Sigmoid colon (tissue), 6 donors: ENCODE measurements at regions not wholly inside any gene's neighbourhood (a gene's known extent, or its start where the extent isn't known, plus 50 kb on each side); places are given as distances from the start of the nearest gene placed in this dataset.

ENCODE experiments used
- DNase-seq: peaks from one replicate; pipeline ENCODE4 v3.0.0-alpha.2; 2019
- H3K27ac ChIP-seq, 4 donors: fragments of 200-600 bp; sonication (generic); one replicate each; pipeline ENCODE4 v1.5.1; 2016 to 2019; ENCODE audit warnings: mild to moderate bottlenecking in 1 of 4
- H3K27me3 ChIP-seq, 3 donors: fragments of 200-600 bp; sonication (generic); one replicate each; pipeline ENCODE4 v1.5.1; 2019; ENCODE audit warnings: mild to moderate bottlenecking in 1 of 3
- H3K36me3 ChIP-seq, 4 donors: fragments of 200-600 bp; sonication (generic); one replicate each; pipeline ENCODE4 v1.5.1; 2016 to 2019
- H3K4me1 ChIP-seq, 4 donors: fragments of 200-600 bp; sonication (generic); one replicate each; pipeline ENCODE4 v1.5.1; 2017 to 2019
- H3K4me3 ChIP-seq, 4 donors: fragments of 200-600 bp; sonication (generic); one replicate each; pipeline ENCODE4 v1.5.1; 2017 to 2019; ENCODE audit warnings: mild to moderate bottlenecking in 2 of 4, moderate library complexity in 1 of 4
- H3K9me3 ChIP-seq, 4 donors: fragments of 200-600 bp in 3 of 4; sonication (generic) in 3 of 4; one replicate each; pipeline versions ENCODE4 v1.5.1 to v1.6.1; 2013 to 2019
- EP300 ChIP-seq, 4 donors: sonication (generic); formaldehyde crosslinking; IDR thresholded peaks; one replicate each; pipeline ENCODE4 v1.6.1; 2017; ENCODE audit warnings: antibody characterized with exemption in 4 of 4
- POLR2A ChIP-seq, 2 donors: fragments of 450-650 bp; IDR thresholded peaks; one replicate each; pipeline ENCODE4 v1.6.1; 2016; ENCODE audit warnings: antibody characterized with exemption in 2 of 2, mild to moderate bottlenecking in 2 of 2, moderate library complexity in 2 of 2
- POLR2AphosphoS5 ChIP-seq, 4 donors: sonication (generic); formaldehyde crosslinking; IDR thresholded peaks; one replicate each; pipeline ENCODE4 v1.6.1; 2017; ENCODE audit warnings: antibody characterized with exemption in 4 of 4
- WGBS, 2 donors: extraction: QIAGEN DNeasy Blood & Tissue Kit; methylation state at CpG; one replicate each; pipeline ENCODE4 v1.1.7; 2013; 5-methylcytosine and 5-hydroxymethylcytosine counted together
- intact Hi-C: fragments of 100-400 bp; cut with DNase I; formaldehyde crosslinking; loops from one replicate; pipeline ENCODE4 v1.15.1; 2023
- TF ChIP-seq, protein P1 (sequence below), 4 experiments: fragments of 450-650 bp in 3 of 4; fragments of 200-600 bp in 1 of 4; IDR thresholded peaks; one replicate each; pipeline ENCODE4 v1.5.1; 2016 to 2019; ENCODE audit warnings: antibody characterized with exemption in 4 of 4, mild to moderate bottlenecking in 3 of 4, moderate library complexity in 2 of 4
- donor health status: healthy with polysubstance abuse.
- donor health status: healthy.

DNA sequence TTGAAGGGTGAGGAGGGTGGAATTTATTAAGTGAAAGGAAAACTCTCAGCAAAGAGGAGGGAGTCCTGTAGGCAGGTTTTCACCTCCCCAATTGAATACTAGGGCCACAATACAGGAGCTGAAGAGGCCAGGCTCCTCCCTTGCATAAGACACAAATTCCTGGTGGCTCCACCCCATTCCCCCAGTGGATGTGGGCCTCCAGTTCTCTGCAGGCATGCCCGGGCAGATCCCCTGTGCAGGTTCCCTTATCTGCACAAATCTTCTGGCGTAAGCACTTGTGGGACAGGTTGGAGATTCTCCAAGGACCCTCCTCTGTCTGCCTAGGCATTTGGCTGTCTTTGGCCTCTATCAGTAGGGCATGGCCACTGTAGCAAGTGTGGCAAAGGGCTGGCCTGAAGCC is 847.1 kb upstream of the MBL2 start:
- no peak overlapping the region for H3K4me3 ChIP-seq
- no peak for DNase-seq
- intact Hi-C loops = no loop called here
- no peak overlapping the region for H3K27ac ChIP-seq
- no peaks in the 10 kb centered on the region for H3K36me3 ChIP-seq
- no peaks in the 10 kb centered on the region for H3K27me3 ChIP-seq
- no peak for TF ChIP-seq POLR2A (IDR thresholded peaks at IDR 0.05)
- TF ChIP-seq POLR2AphosphoS5 (IDR thresholded peaks at IDR 0.05) = no peak
- TF ChIP-seq EP300 (IDR thresholded peaks at IDR 0.05) = no peak
- TF ChIP-seq, protein P1, sequence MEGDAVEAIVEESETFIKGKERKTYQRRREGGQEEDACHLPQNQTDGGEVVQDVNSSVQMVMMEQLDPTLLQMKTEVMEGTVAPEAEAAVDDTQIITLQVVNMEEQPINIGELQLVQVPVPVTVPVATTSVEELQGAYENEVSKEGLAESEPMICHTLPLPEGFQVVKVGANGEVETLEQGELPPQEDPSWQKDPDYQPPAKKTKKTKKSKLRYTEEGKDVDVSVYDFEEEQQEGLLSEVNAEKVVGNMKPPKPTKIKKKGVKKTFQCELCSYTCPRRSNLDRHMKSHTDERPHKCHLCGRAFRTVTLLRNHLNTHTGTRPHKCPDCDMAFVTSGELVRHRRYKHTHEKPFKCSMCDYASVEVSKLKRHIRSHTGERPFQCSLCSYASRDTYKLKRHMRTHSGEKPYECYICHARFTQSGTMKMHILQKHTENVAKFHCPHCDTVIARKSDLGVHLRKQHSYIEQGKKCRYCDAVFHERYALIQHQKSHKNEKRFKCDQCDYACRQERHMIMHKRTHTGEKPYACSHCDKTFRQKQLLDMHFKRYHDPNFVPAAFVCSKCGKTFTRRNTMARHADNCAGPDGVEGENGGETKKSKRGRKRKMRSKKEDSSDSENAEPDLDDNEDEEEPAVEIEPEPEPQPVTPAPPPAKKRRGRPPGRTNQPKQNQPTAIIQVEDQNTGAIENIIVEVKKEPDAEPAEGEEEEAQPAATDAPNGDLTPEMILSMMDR (IDR thresholded peaks at IDR 0.05) = no peak
- no peaks in the 10 kb centered on the region for H3K4me1 ChIP-seq
- 91% methylated on average over 2 of the region's 2 CpGs for WGBS, 2 donors
- H3K9me3 ChIP-seq = no peaks in the 10 kb centered on the region

DNA sequence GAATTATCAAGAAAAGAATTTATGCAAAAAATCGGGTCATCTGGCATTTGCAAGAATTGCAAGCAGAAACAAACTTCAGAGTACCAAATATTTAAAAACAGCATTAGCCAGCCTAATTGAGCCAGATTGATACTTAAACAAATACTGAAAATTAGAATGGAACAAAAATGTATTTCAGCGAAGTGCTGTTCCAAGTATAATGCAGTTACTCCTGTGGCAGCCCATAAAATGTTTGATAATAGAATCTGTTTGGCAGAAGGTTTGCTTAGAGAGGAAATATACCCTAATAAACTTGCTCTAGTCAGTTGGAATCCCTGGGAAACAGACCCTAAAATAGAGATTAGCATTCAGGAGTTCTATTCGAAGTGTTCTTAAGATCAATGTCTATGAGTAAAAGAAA is 835.1 kb upstream of the MBL2 start:
- no peak for DNase-seq
- Histone ChIP-seq H3K27me3 (no peaks in the 10 kb centered on the region), H3K36me3 (no peaks in the 10 kb centered on the region), H3K4me3 (no peak overlapping the region), H3K9me3 (no peaks in the 10 kb centered on the region), H3K4me1 (no peaks in the 10 kb centered on the region), H3K27ac (no peak overlapping the region)
- WGBS, 2 donors = 13 to 52% methylated on average over 3 of the region's 3 CpGs
- intact Hi-C loops = no loop called here
- no peak for TF ChIP-seq POLR2AphosphoS5 (IDR thresholded peaks at IDR 0.05)
- TF ChIP-seq POLR2A (IDR thresholded peaks at IDR 0.05) = no peak
- TF ChIP-seq, protein P1 (IDR thresholded peaks at IDR 0.05) = no peak
- TF ChIP-seq EP300 (IDR thresholded peaks at IDR 0.05) = no peak

DNA sequence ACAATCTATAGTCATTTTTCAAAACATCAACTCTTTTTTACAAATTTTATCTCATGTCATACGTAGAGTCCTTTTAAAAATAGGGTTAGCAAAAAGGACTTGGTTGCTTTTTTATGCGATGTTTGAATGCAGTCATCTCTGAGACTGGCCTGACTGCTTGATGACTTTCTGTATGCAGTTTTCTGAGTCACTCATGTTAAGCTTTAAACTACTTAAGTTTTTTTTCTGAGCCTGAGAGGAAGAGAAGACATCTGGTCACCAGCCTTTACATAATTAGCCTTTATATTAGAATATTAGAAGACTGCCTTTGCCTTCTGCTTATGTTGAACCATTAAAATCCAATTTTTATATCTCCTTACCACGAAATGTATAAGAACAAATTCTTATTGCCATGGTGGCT is 834.4 kb upstream of the MBL2 start:
- Histone ChIP-seq H3K36me3 (no peaks in the 10 kb centered on the region), H3K4me3 (no peak overlapping the region), H3K9me3 (no peaks in the 10 kb centered on the region), H3K27ac (no peak overlapping the region), H3K27me3 (no peaks in the 10 kb centered on the region), H3K4me1 (no peaks in the 10 kb centered on the region)
- TF ChIP-seq, protein P1 (IDR thresholded peaks at IDR 0.05) = no peak
- TF ChIP-seq POLR2AphosphoS5 (IDR thresholded peaks at IDR 0.05) (no peak), EP300 (IDR thresholded peaks at IDR 0.05) (no peak), POLR2A (IDR thresholded peaks at IDR 0.05) (no peak)
- DNase-seq = no peak
- intact Hi-C loops = no loop called here
- 76 to 84% methylated on average over 3 of the region's 3 CpGs for WGBS, 2 donors

DNA sequence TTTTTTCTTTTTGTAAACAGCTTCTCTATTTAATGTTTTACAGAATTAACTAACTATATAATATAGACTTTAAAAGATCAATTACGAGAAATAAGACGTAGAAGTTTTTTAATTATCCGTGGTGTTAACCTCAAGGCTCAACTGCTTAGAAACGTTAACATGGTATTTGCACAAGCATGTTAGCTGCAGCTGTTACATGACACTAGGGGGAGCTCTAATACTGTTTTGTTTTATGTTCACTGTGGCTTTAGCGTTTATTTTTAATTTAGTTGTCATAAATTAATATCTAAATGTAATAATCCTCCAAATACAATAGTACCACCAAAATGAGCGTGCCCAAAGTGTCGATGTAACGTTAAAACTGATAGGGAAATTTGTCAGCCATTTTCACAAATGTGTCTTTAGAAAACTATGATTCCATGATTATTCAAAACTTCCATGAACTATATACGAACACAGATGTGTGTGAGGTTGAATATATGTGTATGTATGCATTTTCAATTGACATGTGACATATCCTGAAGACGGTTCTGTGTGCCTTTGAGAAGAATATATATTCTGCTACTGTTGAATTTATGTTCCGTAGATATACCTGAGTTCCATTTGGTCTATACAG is 828.8 kb upstream of the MBL2 start:
- Histone ChIP-seq H3K4me3 (no peak overlapping the region), H3K27ac (no peak overlapping the region), H3K27me3 (no peaks in the 10 kb centered on the region), H3K36me3 (no peaks in the 10 kb centered on the region), H3K9me3 (no peaks in the 10 kb centered on the region), H3K4me1 (no peaks in the 10 kb centered on the region)
- DNase-seq = no peak
- intact Hi-C loops = loop anchor here (5.0 kb wide), 1 partner anchor 1661 kb away; no protein-coding TSS in a partner anchor
- no peak for TF ChIP-seq POLR2A (IDR thresholded peaks at IDR 0.05)
- TF ChIP-seq EP300 (IDR thresholded peaks at IDR 0.05) = no peak
- no peak for TF ChIP-seq POLR2AphosphoS5 (IDR thresholded peaks at IDR 0.05)
- TF ChIP-seq, protein P1 (IDR thresholded peaks at IDR 0.05) = peak; percentile 17 to 73 (median 40)
- 7 to 17% methylated on average over 11 of the region's 11 CpGs for WGBS, 2 donors

DNA sequence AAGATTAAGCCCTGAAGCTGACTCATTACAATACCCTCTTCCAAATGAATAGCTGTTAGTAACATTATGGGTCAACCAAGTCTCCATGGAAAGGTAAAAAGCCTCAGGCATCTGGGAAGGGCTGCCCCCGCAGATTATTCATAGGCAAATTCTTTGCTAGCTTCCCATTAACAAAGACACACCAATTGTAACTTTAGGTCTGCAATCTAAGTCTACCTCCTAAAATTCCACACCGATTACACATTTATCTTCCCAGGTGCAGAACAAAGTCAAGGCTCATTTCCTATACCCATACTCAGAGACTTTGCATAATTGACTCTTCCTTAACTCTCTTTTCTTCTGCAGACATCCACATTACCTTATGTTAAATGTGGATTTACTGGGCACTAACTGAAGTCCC is 826.3 kb upstream of the MBL2 start:
- Histone ChIP-seq H3K27me3 (no peaks in the 10 kb centered on the region), H3K36me3 (no peaks in the 10 kb centered on the region), H3K9me3 (no peaks in the 10 kb centered on the region), H3K4me1 (no peaks in the 10 kb centered on the region), H3K4me3 (no peak overlapping the region), H3K27ac (no peak overlapping the region)
- DNase-seq = no peak
- intact Hi-C loops = no loop called here
- TF ChIP-seq POLR2AphosphoS5 (IDR thresholded peaks at IDR 0.05) (no peak), POLR2A (IDR thresholded peaks at IDR 0.05) (no peak), EP300 (IDR thresholded peaks at IDR 0.05) (no peak)
- TF ChIP-seq, protein P1 (IDR thresholded peaks at IDR 0.05) = no peak
- WGBS, 2 donors = 83 to 84% methylated on average over 2 of the region's 2 CpGs
